Stimulated activated CD4-positive, alpha-beta T cell treated with anti-CD3 and anti-CD28 coated beads, Interleukin-4, amount 100 ng/mL, for 24 hours (primary cell): ENCODE measurements at regions not wholly inside any gene's neighbourhood (a gene's known extent, or its start where the extent isn't known, plus 50 kb on each side); places are given as distances from the start of the nearest gene placed in this dataset.
A peak's percentile ranks its signal among the peaks of the same experiment; 100 is the strongest.
"Not testable (repeated sequence)": the region's sequence is repeated elsewhere in the genome, so short reads cannot be mapped to it uniquely, and the experiment has no call there.

Experiments used
- DNase-seq: peaks from one replicate; pipeline ENCODE4 v3.0.0-alpha.2; 2020

- no peak for DNase-seq
Observed at GRCh38 chr3:187852842-187853730, 107.8 kb upstream of the BCL6 start.

- no peak for DNase-seq
Observed at GRCh38 chr3:187855131-187855530, 109.9 kb upstream of the BCL6 start.

- DNase-seq: no peak
Observed at GRCh38 chr3:187856555-187856954, 111.3 kb upstream of the BCL6 start.

GRCh38 chr3:187858041-187858440 lies 112.8 kb upstream of the BCL6 start:
- DNase-seq: no peak

- DNase-seq: no peak
Observed at GRCh38 chr3:187858711-187859110, 113.4 kb upstream of the BCL6 start.

- DNase-seq: not testable (repeated sequence)
Observed at GRCh38 chr3:187862701-187863277, 117.5 kb upstream of the BCL6 start.

GRCh38 chr3:187870360-187871203 lies 125.3 kb upstream of the BCL6 start:
- peak; percentile 14 for DNase-seq

GRCh38 chr3:187871204-187871591 lies 125.9 kb upstream of the BCL6 start:
- no peak for DNase-seq

- no peak for DNase-seq
Observed at GRCh38 chr3:187871848-187872247, 126.6 kb upstream of the BCL6 start.

GRCh38 chr3:187873843-187874242 lies 128.6 kb upstream of the BCL6 start:
- DNase-seq: no peak

GRCh38 chr3:187875863-187876262 lies 130.6 kb upstream of the BCL6 start:
- no peak for DNase-seq

- no peak for DNase-seq
Observed at GRCh38 chr3:187878772-187879518, 133.7 kb upstream of the BCL6 start.

- DNase-seq: no peak
Observed at GRCh38 chr3:187880441-187880840, 135.2 kb upstream of the BCL6 start.

GRCh38 chr3:187880851-187881250 lies 135.6 kb upstream of the BCL6 start:
- DNase-seq: no peak

GRCh38 chr3:187888701-187889100 lies 143.4 kb upstream of the BCL6 start:
- no peak for DNase-seq

- no peak for DNase-seq
Observed at GRCh38 chr3:187889106-187889505, 143.8 kb upstream of the BCL6 start.

GRCh38 chr3:187889601-187890404 lies 144.5 kb upstream of the BCL6 start:
- DNase-seq: no peak

- DNase-seq: not testable (repeated sequence)
Observed at GRCh38 chr3:187890405-187890752, 145.1 kb upstream of the BCL6 start.

GRCh38 chr3:187896646-187897045 lies 151.4 kb upstream of the BCL6 start:
- DNase-seq: no peak

- no peak for DNase-seq
Observed at GRCh38 chr3:187899246-187899645, 154.0 kb upstream of the BCL6 start.

- no peak for DNase-seq
Observed at GRCh38 chr3:187900993-187901755, 155.9 kb upstream of the BCL6 start.
